MM.1S (cell line): ENCODE measurements at regions not wholly inside any gene's neighbourhood (a gene's known extent, or its start where the extent isn't known, plus 50 kb on each side); places are given as distances from the start of the nearest gene placed in this dataset.

ENCODE experiments used
- DNase-seq: peaks from one replicate; pipeline ENCODE4 v3.0.0-alpha.2; 2015
- H2AFZ ChIP-seq: fragments of 300-600 bp; sonication (generic); 2 replicates; pipeline ENCODE4 v1.6.0; 2016; ENCODE audit warnings: antibody characterized with exemption, low read length
- H3F3A ChIP-seq: fragments of 300-600 bp; sonication (generic); 2 replicates; pipeline ENCODE4 v1.6.1; 2016; ENCODE audit warnings: mild to moderate bottlenecking, antibody characterized with exemption, low read length, moderate library complexity, mixed read lengths; ENCODE audit not compliant: insufficient read depth
- H3K27ac ChIP-seq: fragments of 300-600 bp; sonication (generic); 2 replicates; pipeline ENCODE4 v1.5.1; 2016; ENCODE audit warnings: mild to moderate bottlenecking, low read length
- H3K27me3 ChIP-seq: fragments of 300-600 bp; sonication (generic); replicated peaks from 2 replicates; pipeline ENCODE4 v1.6.0; 2016; ENCODE audit warnings: low read length; ENCODE audit not compliant: insufficient read depth
- H3K36me3 ChIP-seq: fragments of 300-600 bp; sonication (generic); replicated peaks from 2 replicates; pipeline ENCODE4 v1.6.1; 2016; ENCODE audit warnings: mild to moderate bottlenecking, low read length, mixed read lengths; ENCODE audit not compliant: insufficient read depth
- H3K4me1 ChIP-seq: fragments of 300-600 bp; sonication (generic); 2 replicates; pipeline ENCODE4 v1.6.1; 2016; ENCODE audit warnings: low read length, mixed read lengths
- H3K4me2 ChIP-seq: fragments of 300-600 bp; sonication (generic); 2 replicates; pipeline ENCODE4 v1.6.0; 2016; ENCODE audit warnings: low read depth, low read length
- H3K4me3 ChIP-seq: fragments of 300-600 bp; sonication (generic); 2 replicates; pipeline ENCODE4 v1.5.1; 2016; ENCODE audit warnings: low read length, mixed read lengths
- H3K79me2 ChIP-seq: fragments of 300-600 bp; sonication (generic); 2 replicates; pipeline ENCODE4 v1.6.1; 2016; ENCODE audit warnings: mixed run types, low read length, mixed read lengths
- H3K9ac ChIP-seq: fragments of 300-600 bp; sonication (generic); 2 replicates; pipeline ENCODE4 v1.6.1; 2016; ENCODE audit warnings: low read length, mixed read lengths
- H3K9me2 ChIP-seq: fragments of 300-600 bp; sonication (generic); replicated peaks from 2 replicates; pipeline ENCODE4 v1.6.1; 2016; ENCODE audit warnings: mild to moderate bottlenecking, low read length, mixed read lengths; ENCODE audit not compliant: insufficient read depth
- H3K9me3 ChIP-seq: fragments of 300-600 bp; sonication (generic); replicated peaks from 2 replicates; pipeline ENCODE4 v1.6.1; 2016; ENCODE audit warnings: mild to moderate bottlenecking, low read length, mixed read lengths; ENCODE audit not compliant: insufficient read depth
- H4K20me1 ChIP-seq: fragments of 300-600 bp; sonication (generic); 2 replicates; pipeline ENCODE4 v1.6.1; 2016; ENCODE audit warnings: mild to moderate bottlenecking, low read length, moderate library complexity, mixed read lengths; ENCODE audit not compliant: insufficient read depth
- CTCF ChIP-seq: fragments of 300-600 bp; sonication (generic); IDR thresholded peaks from 2 replicates; pipeline ENCODE4 v1.5.1; 2016; ENCODE audit warnings: antibody characterized with exemption, low read length, mixed read lengths
- EZH2 ChIP-seq: fragments of 300-600 bp; sonication (generic); optimal IDR thresholded peaks from 2 replicates; pipeline ENCODE3; 2017; ENCODE audit warnings: low read depth, mild to moderate bottlenecking, antibody characterized with exemption, low read length, mixed read lengths
- EZH2phosphoT487 ChIP-seq: fragments of 300-600 bp; sonication (generic); IDR thresholded peaks from 2 replicates; pipeline ENCODE4 v1.6.1; 2018; ENCODE audit warnings: antibody characterized with exemption, low read length

GRCh38 chr10:78551184-78552005 is 517.4 kb upstream of the ZMIZ1 start:
- Histone ChIP-seq H3F3A (no peaks in the 10 kb centered on the region), H4K20me1 (no peaks in the 10 kb centered on the region), H3K27me3 (no peaks in the 10 kb centered on the region), H3K36me3 (no peaks in the 10 kb centered on the region), H3K4me2 (no peak overlapping the region), H3K9me3 (no peaks in the 10 kb centered on the region), H3K9me2 (no peaks in the 10 kb centered on the region), H3K27ac (no peak overlapping the region), H3K4me3 (no peak overlapping the region), H3K4me1 (no peaks in the 10 kb centered on the region), H2AFZ (no peak overlapping the region), H3K9ac (no peak overlapping the region), H3K79me2 (no peaks in the 10 kb centered on the region)
- no peak for DNase-seq
- TF ChIP-seq EZH2 (no peak), CTCF (no peak), EZH2phosphoT487 (no peak)

GRCh38 chr10:78552261-78552811 is 516.4 kb upstream of the ZMIZ1 start:
- H3K27ac ChIP-seq, result no peak overlapping the region
- TF ChIP-seq EZH2phosphoT487, result no peak
- TF ChIP-seq CTCF, result no peak
- TF ChIP-seq EZH2, result no peak
- H3K27me3 ChIP-seq, result no peaks in the 10 kb centered on the region
- H3K36me3 ChIP-seq, result no peaks in the 10 kb centered on the region
- H3K4me3 ChIP-seq, result no peak overlapping the region
- no peaks in the 10 kb centered on the region for H3F3A ChIP-seq
- no peak overlapping the region for H3K4me2 ChIP-seq
- no peaks in the 10 kb centered on the region for H3K9me3 ChIP-seq
- no peak for DNase-seq
- H4K20me1 ChIP-seq, result no peaks in the 10 kb centered on the region
- no peak overlapping the region for H3K9ac ChIP-seq
- no peaks in the 10 kb centered on the region for H3K4me1 ChIP-seq
- H3K9me2 ChIP-seq, result no peaks in the 10 kb centered on the region
- no peak overlapping the region for H2AFZ ChIP-seq
- H3K79me2 ChIP-seq, result no peaks in the 10 kb centered on the region

- no peak overlapping the region for H3K4me3 ChIP-seq
- no peaks in the 10 kb centered on the region for H3K36me3 ChIP-seq
- H3F3A ChIP-seq, result no peaks in the 10 kb centered on the region
- H3K9me3 ChIP-seq, result no peaks in the 10 kb centered on the region
- H3K9ac ChIP-seq, result no peak overlapping the region
- no peaks in the 10 kb centered on the region for H3K9me2 ChIP-seq
- TF ChIP-seq EZH2phosphoT487 (no peak), CTCF (no peak), EZH2 (no peak)
- no peaks in the 10 kb centered on the region for H4K20me1 ChIP-seq
- no peaks in the 10 kb centered on the region for H3K79me2 ChIP-seq
- H3K27ac ChIP-seq, result no peak overlapping the region
- H3K4me2 ChIP-seq, result no peak overlapping the region
- H3K27me3 ChIP-seq, result no peaks in the 10 kb centered on the region
- no peak overlapping the region for H2AFZ ChIP-seq
- DNase-seq, result no peak
- no peaks in the 10 kb centered on the region for H3K4me1 ChIP-seq
Measured at GRCh38 chr10:78553792-78554191, 515.0 kb upstream of the ZMIZ1 start.
